ENCODE measurements at regions not wholly inside any gene's neighbourhood (a gene's known extent, or its start where the extent isn't known, plus 50 kb on each side); places are given as distances from the start of the nearest gene placed in this dataset.

- TF ChIP-seq, protein P1, sequence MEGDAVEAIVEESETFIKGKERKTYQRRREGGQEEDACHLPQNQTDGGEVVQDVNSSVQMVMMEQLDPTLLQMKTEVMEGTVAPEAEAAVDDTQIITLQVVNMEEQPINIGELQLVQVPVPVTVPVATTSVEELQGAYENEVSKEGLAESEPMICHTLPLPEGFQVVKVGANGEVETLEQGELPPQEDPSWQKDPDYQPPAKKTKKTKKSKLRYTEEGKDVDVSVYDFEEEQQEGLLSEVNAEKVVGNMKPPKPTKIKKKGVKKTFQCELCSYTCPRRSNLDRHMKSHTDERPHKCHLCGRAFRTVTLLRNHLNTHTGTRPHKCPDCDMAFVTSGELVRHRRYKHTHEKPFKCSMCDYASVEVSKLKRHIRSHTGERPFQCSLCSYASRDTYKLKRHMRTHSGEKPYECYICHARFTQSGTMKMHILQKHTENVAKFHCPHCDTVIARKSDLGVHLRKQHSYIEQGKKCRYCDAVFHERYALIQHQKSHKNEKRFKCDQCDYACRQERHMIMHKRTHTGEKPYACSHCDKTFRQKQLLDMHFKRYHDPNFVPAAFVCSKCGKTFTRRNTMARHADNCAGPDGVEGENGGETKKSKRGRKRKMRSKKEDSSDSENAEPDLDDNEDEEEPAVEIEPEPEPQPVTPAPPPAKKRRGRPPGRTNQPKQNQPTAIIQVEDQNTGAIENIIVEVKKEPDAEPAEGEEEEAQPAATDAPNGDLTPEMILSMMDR (IDR thresholded peaks at IDR 0.05; ENCODE audit: control insufficient read depth, insufficient read depth, low read depth, low read length, missing control alignments): no peak
These were observed 227.2 kb downstream of the SPCS3 start for GRCh38 chr4:176546975-176547374.

DNA sequence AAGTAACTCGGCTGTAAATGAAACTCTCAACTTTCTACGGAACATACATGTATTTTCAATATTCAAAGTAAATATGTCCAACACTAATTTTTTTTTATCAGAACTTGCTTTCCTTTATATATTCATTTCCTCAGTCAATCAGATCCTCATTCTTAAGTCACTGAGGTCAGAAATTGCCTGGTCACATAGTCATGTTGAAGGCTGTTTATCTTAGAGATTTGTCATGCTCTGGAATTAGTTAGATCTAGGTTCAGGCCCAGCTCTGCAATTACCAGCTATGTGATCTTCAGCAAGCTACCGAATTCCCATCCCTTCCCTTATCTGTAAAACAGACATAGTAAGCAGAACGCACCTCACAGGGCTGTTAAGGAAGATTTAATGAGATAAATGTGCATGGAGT is 228.8 kb downstream of the SPCS3 start:
- TF ChIP-seq, protein P1 (IDR thresholded peaks at IDR 0.05; ENCODE audit: control insufficient read depth, insufficient read depth, low read depth, low read length, missing control alignments): no peak
- H3K4me3 ChIP-seq (ENCODE audit: control insufficient read depth, low read depth, low read length): no peak overlapping the region
- DNase-seq (ENCODE audit: low read depth): peak; percentile 13

More at GRCh38 chr4:176546975-176547374, 227.2 kb downstream of the SPCS3 start:
- H3K4me3 ChIP-seq (ENCODE audit: control insufficient read depth, low read depth, low read length): no peak overlapping the region
- peak; percentile 75 for DNase-seq (ENCODE audit: low read depth)

- DNase-seq (ENCODE audit: low read depth): no peak
- H3K4me3 ChIP-seq (ENCODE audit: control insufficient read depth, low read depth, low read length): no peak overlapping the region
- TF ChIP-seq, protein P1 (IDR thresholded peaks at IDR 0.05; ENCODE audit: control insufficient read depth, insufficient read depth, low read depth, low read length, missing control alignments): no peak
These were observed 229.5 kb downstream of the SPCS3 start for GRCh38 chr4:176549161-176549865.

DNA sequence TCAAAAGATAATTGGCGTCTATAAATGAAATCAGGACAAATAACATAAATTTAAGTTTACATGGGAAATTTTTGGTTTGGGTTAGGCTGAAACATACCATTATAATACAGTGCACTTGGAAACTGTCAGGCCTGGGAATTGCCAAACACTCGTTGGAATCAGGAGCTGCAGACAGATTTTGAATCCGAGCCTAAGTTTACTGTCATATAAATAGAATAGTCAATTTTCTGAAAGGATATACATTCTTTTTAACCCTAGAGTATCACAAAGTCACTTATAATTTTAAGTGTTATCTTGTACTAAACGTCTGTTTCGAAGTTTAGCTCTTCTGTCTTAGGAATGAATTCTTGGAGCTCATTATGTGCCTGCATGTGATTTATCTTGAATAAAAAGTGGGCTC is 234.1 kb downstream of the VEGFC start:
- DNase-seq (ENCODE audit: low read depth): no peak
- no peak overlapping the region for H3K4me3 ChIP-seq (ENCODE audit: control insufficient read depth, low read depth, low read length)
- TF ChIP-seq, protein P1 (IDR thresholded peaks at IDR 0.05; ENCODE audit: control insufficient read depth, insufficient read depth, low read depth, low read length, missing control alignments): no peak

GRCh38 chr4:176561368-176561767 is 231.4 kb downstream of the VEGFC start:
- no peak for DNase-seq (ENCODE audit: low read depth)
- TF ChIP-seq, protein P1 (IDR thresholded peaks at IDR 0.05; ENCODE audit: control insufficient read depth, insufficient read depth, low read depth, low read length, missing control alignments): no peak
- no peak overlapping the region for H3K4me3 ChIP-seq (ENCODE audit: control insufficient read depth, low read depth, low read length)

- DNase-seq (ENCODE audit: low read depth): no peak
- no peak overlapping the region for H3K4me3 ChIP-seq (ENCODE audit: control insufficient read depth, low read depth, low read length)
- TF ChIP-seq, protein P1 (IDR thresholded peaks at IDR 0.05; ENCODE audit: control insufficient read depth, insufficient read depth, low read depth, low read length, missing control alignments): peak; percentile 46
These were observed 229.1 kb downstream of the VEGFC start for GRCh38 chr4:176563591-176563990.
